Activated naive CD4-positive, alpha-beta T cell treated with anti-CD3 and anti-CD28 coated beads for 36 hours (primary cell): ENCODE measurements at regions not wholly inside any gene's neighbourhood (a gene's known extent, or its start where the extent isn't known, plus 50 kb on each side); places are given as distances from the start of the nearest gene placed in this dataset.

Source experiments
- CTCF ChIA-PET: fragments of 350-600 bp; sonication (Branson Sonifier 250); formaldehyde crosslinking; loops from one replicate; lab custom pipeline; 2021; ENCODE audit warnings: antibody characterized with exemption; lab: Charles Lee
- DNase-seq: peaks from one replicate; pipeline ENCODE4 v3.0.0-alpha.2; 2020
- H3K27ac Mint-ChIP-seq: one replicate; pipeline ENCODE4 v1.8.0; 2021; ENCODE audit warnings: mild to moderate bottlenecking, mixed read lengths
- H3K27me3 Mint-ChIP-seq: one replicate; pipeline ENCODE4 v1.8.0; 2021; ENCODE audit warnings: low read depth, mixed read lengths
- H3K36me3 Mint-ChIP-seq: one replicate; pipeline ENCODE4 v1.8.0; 2021; ENCODE audit warnings: low read depth, mixed read lengths
- H3K4me1 Mint-ChIP-seq: one replicate; pipeline ENCODE4 v1.8.0; 2021; ENCODE audit warnings: low read depth, mixed read lengths
- H3K4me3 Mint-ChIP-seq: one replicate; pipeline ENCODE4 v1.8.0; 2021; ENCODE audit warnings: mild to moderate bottlenecking, moderate library complexity, mixed read lengths
- H3K9me3 Mint-ChIP-seq: one replicate; pipeline ENCODE4 v1.8.0; 2021; ENCODE audit warnings: mixed read lengths
- intact Hi-C: fragments of 100-400 bp; cut with micrococcal nuclease; formaldehyde crosslinking; loops from one replicate; pipeline ENCODE4 v1.15.1; 2023

- H3K9me3 Mint-ChIP-seq, result no peaks in the 10 kb centered on the region
- H3K27ac Mint-ChIP-seq, result no peak overlapping the region
- no peak for DNase-seq
- H3K36me3 Mint-ChIP-seq, result no peaks in the 10 kb centered on the region
- H3K4me1 Mint-ChIP-seq, result no peaks in the 10 kb centered on the region
- no peaks in the 10 kb centered on the region for H3K27me3 Mint-ChIP-seq
- CTCF ChIA-PET, result interaction anchor here (1.2 kb wide), 1 partner anchor 92 kb away, joined by 3 read pairs; no protein-coding TSS in a partner anchor
- intact Hi-C loops, result no loop called here
- no peak overlapping the region for H3K4me3 Mint-ChIP-seq
Measured at GRCh38 chr2:215839816-215840215, 173.5 kb downstream of the MREG start.

- DNase-seq, result no peak
- Mint-ChIP-seq H3K9me3 (no peaks in the 10 kb centered on the region), H3K4me3 (no peak overlapping the region), H3K36me3 (no peaks in the 10 kb centered on the region), H3K27ac (no peak overlapping the region), H3K27me3 (no peaks in the 10 kb centered on the region), H3K4me1 (no peaks in the 10 kb centered on the region)
- CTCF ChIA-PET, result interaction anchor here (1.2 kb wide), 1 partner anchor 92 kb away, joined by 3 read pairs; no protein-coding TSS in a partner anchor
- intact Hi-C loops, result no loop called here
Measured at GRCh38 chr2:215839309-215839708, 174.0 kb downstream of the MREG start.

- CTCF ChIA-PET, result no interaction called here
- intact Hi-C loops, result no loop called here
- peaks cover under 1% of the 10 kb centered on the region for H3K4me1 Mint-ChIP-seq
- H3K36me3 Mint-ChIP-seq, result no peaks in the 10 kb centered on the region
- DNase-seq, result no peak
- H3K4me3 Mint-ChIP-seq, result no peak overlapping the region
- no peaks in the 10 kb centered on the region for H3K9me3 Mint-ChIP-seq
- H3K27me3 Mint-ChIP-seq, result no peaks in the 10 kb centered on the region
- no peak overlapping the region for H3K27ac Mint-ChIP-seq
Measured at GRCh38 chr2:215836881-215837280, 176.5 kb downstream of the MREG start.

DNA sequence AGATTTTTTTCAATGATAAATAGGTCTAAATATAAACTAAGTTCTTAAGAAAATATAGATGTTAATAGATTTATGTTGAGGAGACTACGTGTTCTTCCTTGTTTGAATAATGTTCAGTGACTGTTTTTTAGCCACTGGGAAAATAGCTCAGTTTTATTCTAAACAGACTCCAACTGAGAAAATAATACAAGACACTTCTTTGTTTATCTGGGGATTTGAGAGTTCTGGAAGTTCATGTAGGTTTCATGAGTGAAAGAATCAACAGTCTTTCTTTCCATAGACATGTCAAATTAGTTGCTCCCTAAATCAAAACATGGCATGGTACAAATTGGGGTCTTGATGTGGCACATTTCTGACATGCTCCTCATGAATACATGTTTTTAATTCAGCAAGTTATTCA is 177.7 kb downstream of the MREG start:
- Mint-ChIP-seq H3K27me3 (no peaks in the 10 kb centered on the region), H3K36me3 (no peaks in the 10 kb centered on the region), H3K9me3 (no peaks in the 10 kb centered on the region), H3K4me1 (peaks cover 8% of the 10 kb centered on the region), H3K27ac (no peak overlapping the region), H3K4me3 (no peak overlapping the region)
- intact Hi-C loops, result no loop called here
- CTCF ChIA-PET, result interaction anchor here (0.7 kb wide), 1 partner anchor 8 kb away, joined by 3 read pairs; no protein-coding TSS in a partner anchor
- no peak for DNase-seq

- H3K9me3 Mint-ChIP-seq, result no peaks in the 10 kb centered on the region
- no peak overlapping the region for H3K27ac Mint-ChIP-seq
- H3K4me3 Mint-ChIP-seq, result no peak overlapping the region
- H3K4me1 Mint-ChIP-seq, result peaks cover 8% of the 10 kb centered on the region
- H3K36me3 Mint-ChIP-seq, result no peaks in the 10 kb centered on the region
- DNase-seq, result no peak
- no peaks in the 10 kb centered on the region for H3K27me3 Mint-ChIP-seq
- intact Hi-C loops, result no loop called here
- CTCF ChIA-PET, result interaction anchor here (0.7 to 1.1 kb wide), 2 partner anchors 8 to 11 kb away, joined by 3 read pairs; no protein-coding TSS in a partner anchor
Measured at GRCh38 chr2:215835231-215835630, 178.1 kb downstream of the MREG start.

DNA sequence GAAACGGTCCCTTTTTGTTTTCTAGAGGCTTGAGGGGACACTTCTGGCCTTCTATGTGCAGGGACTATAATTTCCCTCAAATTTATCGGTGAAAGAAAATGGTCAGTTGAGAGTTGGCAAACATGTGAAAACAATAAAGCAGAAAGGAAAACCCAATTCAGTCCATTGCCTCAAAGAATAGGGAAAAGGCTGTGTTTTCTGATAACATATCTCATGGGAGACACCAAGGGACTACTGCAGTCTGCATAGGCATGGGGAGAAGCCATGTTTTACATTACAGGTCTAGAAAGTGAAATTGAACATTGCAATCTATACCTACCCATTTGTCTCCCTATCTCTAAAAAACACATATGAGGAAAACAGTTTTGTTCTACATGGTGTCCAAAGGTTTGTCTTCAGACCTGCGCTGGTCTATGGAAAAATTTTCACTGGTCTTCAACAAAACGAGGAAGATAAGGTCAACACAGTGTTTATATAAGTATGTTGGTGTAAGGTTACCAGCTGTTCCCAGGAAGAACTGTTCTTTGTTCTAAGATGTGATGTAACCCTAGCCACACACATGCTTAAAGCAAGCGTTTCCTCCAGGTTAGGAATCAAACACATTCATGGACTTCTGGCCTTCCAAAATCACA is 179.7 kb downstream of the MREG start:
- Mint-ChIP-seq H3K4me1 (peaks cover 9% of the 10 kb centered on the region), H3K9me3 (no peaks in the 10 kb centered on the region), H3K27ac (no peak overlapping the region), H3K27me3 (no peaks in the 10 kb centered on the region), H3K36me3 (no peaks in the 10 kb centered on the region), H3K4me3 (no peak overlapping the region)
- intact Hi-C loops, result no loop called here
- CTCF ChIA-PET, result interaction anchor here (0.7 to 1.4 kb wide), 2 partner anchors 10 to 11 kb away, joined by 4 read pairs; no protein-coding TSS in a partner anchor
- DNase-seq, result no peak

- Mint-ChIP-seq H3K4me1 (peaks cover 12% of the 10 kb centered on the region), H3K27me3 (no peaks in the 10 kb centered on the region), H3K4me3 (no peak overlapping the region), H3K36me3 (no peaks in the 10 kb centered on the region), H3K27ac (no peak overlapping the region), H3K9me3 (no peaks in the 10 kb centered on the region)
- CTCF ChIA-PET, result interaction anchor here (1.4 kb wide), 1 partner anchor 12 kb away, joined by 4 read pairs; no protein-coding TSS in a partner anchor
- intact Hi-C loops, result no loop called here
- no peak for DNase-seq
Measured at GRCh38 chr2:215832791-215833190, 180.6 kb downstream of the MREG start.

- Mint-ChIP-seq H3K9me3 (no peaks in the 10 kb centered on the region), H3K4me3 (no peak overlapping the region), H3K4me1 (peaks cover 12% of the 10 kb centered on the region), H3K27me3 (no peaks in the 10 kb centered on the region), H3K36me3 (no peaks in the 10 kb centered on the region), H3K27ac (peak overlapping the region; percentile 79)
- intact Hi-C loops, result no loop called here
- peak; percentile 15 for DNase-seq
- CTCF ChIA-PET, result interaction anchor here (1.1 kb wide), 1 partner anchor 150 kb away, joined by 4 read pairs; no protein-coding TSS in a partner anchor
Measured at GRCh38 chr2:215831296-215831913, 181.9 kb downstream of the MREG start.

DNA sequence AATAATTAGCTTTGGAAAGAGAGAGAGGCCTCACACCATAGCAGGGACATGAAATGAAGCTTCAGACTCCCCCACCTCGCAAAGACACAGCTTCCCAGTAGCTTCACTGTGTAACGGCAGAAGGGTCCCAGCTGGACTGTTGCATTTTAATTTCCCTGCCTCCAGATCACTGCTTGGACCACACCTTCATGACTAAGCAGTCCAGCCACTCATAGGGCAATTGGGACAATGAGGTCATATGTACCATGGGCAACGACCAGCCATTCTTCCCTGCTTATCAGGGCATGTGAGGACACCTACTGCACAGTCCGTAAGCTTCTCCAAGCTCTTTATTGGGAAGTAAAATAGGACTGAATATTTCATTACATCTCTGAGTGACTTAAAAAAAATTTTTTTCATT is 183.0 kb downstream of the MREG start:
- H3K36me3 Mint-ChIP-seq, result no peaks in the 10 kb centered on the region
- H3K4me1 Mint-ChIP-seq, result peaks cover 12% of the 10 kb centered on the region
- intact Hi-C loops, result no loop called here
- no peaks in the 10 kb centered on the region for H3K9me3 Mint-ChIP-seq
- no peak overlapping the region for H3K4me3 Mint-ChIP-seq
- no peak overlapping the region for H3K27ac Mint-ChIP-seq
- DNase-seq, result no peak
- CTCF ChIA-PET, result interaction anchor here (1.0 to 1.2 kb wide), 5 partner anchors 18 to 149 kb away, joined by 3 to 8 read pairs (median 4); no protein-coding TSS in a partner anchor
- H3K27me3 Mint-ChIP-seq, result no peaks in the 10 kb centered on the region

DNA sequence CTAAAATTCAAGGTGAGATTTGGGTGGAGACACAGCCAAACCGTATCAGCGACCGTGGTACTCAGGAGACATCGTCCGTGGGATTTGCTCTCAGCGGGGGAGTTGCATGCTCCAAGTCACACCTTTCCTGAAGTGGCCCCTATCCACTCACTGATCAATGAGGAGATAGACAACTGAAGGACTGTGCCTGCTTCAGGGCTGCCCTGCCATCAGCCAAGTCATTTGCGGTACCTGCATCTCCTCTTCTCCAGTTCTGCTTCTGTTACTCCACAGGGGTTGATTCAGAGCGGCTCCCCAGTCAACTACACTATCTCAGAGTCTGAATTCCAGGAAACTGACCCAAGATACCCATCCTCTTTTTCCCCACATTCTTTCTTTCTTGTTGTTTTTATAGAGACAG is 184.1 kb downstream of the MREG start:
- Mint-ChIP-seq H3K36me3 (no peaks in the 10 kb centered on the region), H3K4me1 (peaks cover 12% of the 10 kb centered on the region), H3K27me3 (no peaks in the 10 kb centered on the region), H3K4me3 (no peak overlapping the region), H3K9me3 (no peaks in the 10 kb centered on the region), H3K27ac (no peak overlapping the region)
- CTCF ChIA-PET, result interaction anchor here (1.0 kb wide), 1 partner anchor 43 kb away, joined by 3 read pairs; no protein-coding TSS in a partner anchor
- DNase-seq, result no peak
- intact Hi-C loops, result loop anchor here (10.0 kb wide), 1 partner anchor 274 kb away; no protein-coding TSS in a partner anchor

GRCh38 chr2:215828528-215829184 is 184.7 kb downstream of the MREG start:
- H3K4me1 Mint-ChIP-seq, result peaks cover 12% of the 10 kb centered on the region
- H3K27me3 Mint-ChIP-seq, result no peaks in the 10 kb centered on the region
- no peak overlapping the region for H3K27ac Mint-ChIP-seq
- CTCF ChIA-PET, result interaction anchor here (0.6 to 1.6 kb wide), 9 partner anchors 13 to 373 kb away, joined by 3 to 7 read pairs (median 3); no protein-coding TSS in a partner anchor
- no peaks in the 10 kb centered on the region for H3K9me3 Mint-ChIP-seq
- no peaks in the 10 kb centered on the region for H3K36me3 Mint-ChIP-seq
- intact Hi-C loops, result loop anchor here (1.0 to 10.0 kb wide), 2 partner anchors 274 to 374 kb away; no protein-coding TSS in a partner anchor
- peak; percentile 74 for DNase-seq
- no peak overlapping the region for H3K4me3 Mint-ChIP-seq

DNA sequence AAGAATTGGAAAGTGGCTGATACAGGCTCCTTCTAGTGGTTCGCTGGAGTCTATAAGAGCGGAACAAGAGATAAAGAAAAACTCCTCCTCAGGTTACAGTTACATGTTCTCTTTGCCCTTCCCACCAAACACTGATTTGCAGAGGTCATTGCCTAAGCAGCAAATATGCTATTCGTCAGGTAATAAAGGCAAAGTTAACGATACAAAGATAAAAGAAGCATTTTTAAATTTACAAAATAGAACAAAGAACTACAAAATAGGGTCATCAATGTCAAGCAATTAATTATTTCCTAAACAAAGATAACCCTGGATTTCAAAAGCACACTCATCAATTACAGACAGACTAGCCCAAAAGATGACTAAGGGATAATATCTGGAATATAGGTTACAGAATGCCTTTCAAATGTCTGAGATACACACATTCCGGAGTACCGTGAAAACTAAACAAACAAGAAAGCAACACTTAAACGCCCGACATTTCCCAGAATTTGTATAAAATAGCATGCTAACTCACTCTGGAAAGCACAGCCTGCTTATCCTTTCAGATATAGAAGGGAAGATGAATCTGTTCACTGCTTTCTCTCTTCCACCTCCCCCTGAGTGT is 186.4 kb downstream of the MREG start:
- peaks cover 12% of the 10 kb centered on the region for H3K4me1 Mint-ChIP-seq
- no peaks in the 10 kb centered on the region for H3K9me3 Mint-ChIP-seq
- H3K4me3 Mint-ChIP-seq, result no peak overlapping the region
- DNase-seq, result no peak
- H3K36me3 Mint-ChIP-seq, result no peaks in the 10 kb centered on the region
- intact Hi-C loops, result loop anchor here (10.0 kb wide), 1 partner anchor 272 kb away; no protein-coding TSS in a partner anchor
- no peak overlapping the region for H3K27ac Mint-ChIP-seq
- CTCF ChIA-PET, result interaction anchor here (0.5 kb wide), 1 partner anchor 9 kb away, joined by 3 read pairs; no protein-coding TSS in a partner anchor
- no peaks in the 10 kb centered on the region for H3K27me3 Mint-ChIP-seq
